ENCODE measurements at regions not wholly inside any gene's neighbourhood (a gene's known extent, or its start where the extent isn't known, plus 50 kb on each side); places are given as distances from the start of the nearest gene placed in this dataset.
"Not testable (repeated sequence)": the region's sequence is repeated elsewhere in the genome, so short reads cannot be mapped to it uniquely, and the experiment has no call there.

GRCh38 chr4:115972967-115973366 is 859.5 kb upstream of the NDST4 start:
- Histone ChIP-seq H4K20me1 (ENCODE audit: insufficient read depth, low read length) (no peaks in the 10 kb centered on the region), H3K9me3 (ENCODE audit: low read depth, low read length) (no peaks in the 10 kb centered on the region), H2AFZ (ENCODE audit: low read length) (no peak overlapping the region), H3K4me3 (ENCODE audit: insufficient read depth, low read length) (no peak overlapping the region), H3K27me3 (ENCODE audit: insufficient read depth, low read length) (no peaks in the 10 kb centered on the region), H3K4me2 (ENCODE audit: insufficient read depth, low read length) (no peak overlapping the region), H3K4me1 (ENCODE audit: insufficient read depth, low read length) (no peaks in the 10 kb centered on the region), H3K36me3 (ENCODE audit: insufficient read depth, low read length) (no peaks in the 10 kb centered on the region), H3K79me2 (ENCODE audit: insufficient read depth, low read length) (no peaks in the 10 kb centered on the region), H3K27ac (ENCODE audit: low read depth, low read length) (no peak overlapping the region)
- no peak for DNase-seq (ENCODE audit: insufficient read length, low spot score, missing footprints)
- no peak for TF ChIP-seq CTCF (IDR thresholded peaks at IDR 0.05; ENCODE audit: extremely low read depth, low read depth, low read length)

- TF ChIP-seq CTCF (IDR thresholded peaks at IDR 0.05; ENCODE audit: extremely low read depth, low read depth, low read length), result no peak
- H3K27me3 ChIP-seq (ENCODE audit: insufficient read depth, low read length), result no peaks in the 10 kb centered on the region
- H3K4me3 ChIP-seq (ENCODE audit: insufficient read depth, low read length), result no peak overlapping the region
- H4K20me1 ChIP-seq (ENCODE audit: insufficient read depth, low read length), result no peaks in the 10 kb centered on the region
- H3K4me1 ChIP-seq (ENCODE audit: insufficient read depth, low read length), result no peaks in the 10 kb centered on the region
- DNase-seq (ENCODE audit: insufficient read length, low spot score, missing footprints), result no peak
- no peak overlapping the region for H2AFZ ChIP-seq (ENCODE audit: low read length)
- H3K4me2 ChIP-seq (ENCODE audit: insufficient read depth, low read length), result no peak overlapping the region
- no peaks in the 10 kb centered on the region for H3K9me3 ChIP-seq (ENCODE audit: low read depth, low read length)
- H3K27ac ChIP-seq (ENCODE audit: low read depth, low read length), result no peak overlapping the region
- H3K36me3 ChIP-seq (ENCODE audit: insufficient read depth, low read length), result no peaks in the 10 kb centered on the region
- H3K79me2 ChIP-seq (ENCODE audit: insufficient read depth, low read length), result no peaks in the 10 kb centered on the region
Measured at GRCh38 chr4:115970859-115971258, 857.4 kb upstream of the NDST4 start.

GRCh38 chr4:115969756-115970155 is 856.3 kb upstream of the NDST4 start:
- no peaks in the 10 kb centered on the region for H3K4me1 ChIP-seq (ENCODE audit: insufficient read depth, low read length)
- no peaks in the 10 kb centered on the region for H3K36me3 ChIP-seq (ENCODE audit: insufficient read depth, low read length)
- no peak for DNase-seq (ENCODE audit: insufficient read length, low spot score, missing footprints)
- TF ChIP-seq CTCF (IDR thresholded peaks at IDR 0.05; ENCODE audit: extremely low read depth, low read depth, low read length), result no peak
- no peaks in the 10 kb centered on the region for H3K9me3 ChIP-seq (ENCODE audit: low read depth, low read length)
- H4K20me1 ChIP-seq (ENCODE audit: insufficient read depth, low read length), result no peaks in the 10 kb centered on the region
- no peaks in the 10 kb centered on the region for H3K27me3 ChIP-seq (ENCODE audit: insufficient read depth, low read length)
- H2AFZ ChIP-seq (ENCODE audit: low read length), result no peak overlapping the region
- no peak overlapping the region for H3K27ac ChIP-seq (ENCODE audit: low read depth, low read length)
- no peaks in the 10 kb centered on the region for H3K79me2 ChIP-seq (ENCODE audit: insufficient read depth, low read length)
- H3K4me3 ChIP-seq (ENCODE audit: insufficient read depth, low read length), result no peak overlapping the region
- no peak overlapping the region for H3K4me2 ChIP-seq (ENCODE audit: insufficient read depth, low read length)

GRCh38 chr4:115965588-115965987 is 852.2 kb upstream of the NDST4 start:
- DNase-seq (ENCODE audit: insufficient read length, low spot score, missing footprints), result no peak
- Histone ChIP-seq H3K79me2 (ENCODE audit: insufficient read depth, low read length) (no peaks in the 10 kb centered on the region), H3K27me3 (ENCODE audit: insufficient read depth, low read length) (no peaks in the 10 kb centered on the region), H3K9me3 (ENCODE audit: low read depth, low read length) (no peaks in the 10 kb centered on the region), H2AFZ (ENCODE audit: low read length) (no peak overlapping the region), H4K20me1 (ENCODE audit: insufficient read depth, low read length) (no peaks in the 10 kb centered on the region), H3K4me3 (ENCODE audit: insufficient read depth, low read length) (no peak overlapping the region), H3K4me1 (ENCODE audit: insufficient read depth, low read length) (no peaks in the 10 kb centered on the region), H3K27ac (ENCODE audit: low read depth, low read length) (no peak overlapping the region), H3K36me3 (ENCODE audit: insufficient read depth, low read length) (no peaks in the 10 kb centered on the region), H3K4me2 (ENCODE audit: insufficient read depth, low read length) (no peak overlapping the region)
- no peak for TF ChIP-seq CTCF (IDR thresholded peaks at IDR 0.05; ENCODE audit: extremely low read depth, low read depth, low read length)

GRCh38 chr4:115956054-115956796 is 842.8 kb upstream of the NDST4 start:
- not testable (repeated sequence) for H2AFZ ChIP-seq (ENCODE audit: low read length); H3K4me1 ChIP-seq (ENCODE audit: insufficient read depth, low read length); H3K4me3 ChIP-seq (ENCODE audit: insufficient read depth, low read length); H3K79me2 ChIP-seq (ENCODE audit: insufficient read depth, low read length); H3K27ac ChIP-seq (ENCODE audit: low read depth, low read length); DNase-seq (ENCODE audit: insufficient read length, low spot score, missing footprints); H3K4me2 ChIP-seq (ENCODE audit: insufficient read depth, low read length); H4K20me1 ChIP-seq (ENCODE audit: insufficient read depth, low read length); H3K27me3 ChIP-seq (ENCODE audit: insufficient read depth, low read length); H3K9me3 ChIP-seq (ENCODE audit: low read depth, low read length); H3K36me3 ChIP-seq (ENCODE audit: insufficient read depth, low read length)

Data from osteoblast (primary cell).